ENCODE measurements at regions not wholly inside any gene's neighbourhood (a gene's known extent, or its start where the extent isn't known, plus 50 kb on each side); places are given as distances from the start of the nearest gene placed in this dataset.

GRCh38 chr10:83199374-83199773, 939.9 kb upstream of the GHITM start:
- TF ChIP-seq SIN3A (IDR thresholded peaks at IDR 0.05; ENCODE audit: low read depth) (no peak), EZH2 (IDR thresholded peaks at IDR 0.05) (no peak), ATF3 (IDR thresholded peaks at IDR 0.05) (no peak), POLR2AphosphoS5 (IDR thresholded peaks at IDR 0.05; ENCODE audit: low read depth, low read length) (no peak), SP1 (IDR thresholded peaks at IDR 0.05; ENCODE audit: low read depth) (no peak), CBX3 (IDR thresholded peaks at IDR 0.05; ENCODE audit: low read depth) (no peak), TCF7L2 (IDR thresholded peaks at IDR 0.05; ENCODE audit: borderline replicate concordance, extremely low read depth, insufficient read depth, insufficient read length) (no peak), SRF (IDR thresholded peaks at IDR 0.05; ENCODE audit: low read depth) (no peak), POLR2A (IDR thresholded peaks at IDR 0.05; ENCODE audit: borderline replicate concordance, extremely low read depth, insufficient read depth, insufficient read length) (no peak), EGR1 (IDR thresholded peaks at IDR 0.05; ENCODE audit: low read depth) (no peak), ELF1 (IDR thresholded peaks at IDR 0.05; ENCODE audit: borderline replicate concordance, low read depth) (no peak), FOSL1 (IDR thresholded peaks at IDR 0.05; ENCODE audit: low read depth) (no peak), ZNF274 (IDR thresholded peaks at IDR 0.05; ENCODE audit: low read depth, low read length) (no peak), CTCF (IDR thresholded peaks at IDR 0.05 in 2 of 3, conservative IDR thresholded peaks at IDR 0.05 in 1 of 3; ENCODE audit: borderline replicate concordance in 1 of 3, insufficient read depth in 1 of 3, low read depth in 2 of 3, low read length in 2 of 3) (no peak), EZH2phosphoT487 (IDR thresholded peaks at IDR 0.05; ENCODE audit: borderline replicate concordance) (no peak), REST (IDR thresholded peaks at IDR 0.05; ENCODE audit: low read depth) (no peak), RAD21 (IDR thresholded peaks at IDR 0.05; ENCODE audit: low read depth) (no peak)
- CTCF ChIA-PET = no interaction called here
- Histone ChIP-seq H4K20me1 (ENCODE audit: insufficient read depth) (no peaks in the 10 kb centered on the region), H3K4me3 (replicated peaks in 1 of 2; ENCODE audit: low read depth in 1 of 2, low read length in 2 of 2) (no peak overlapping the region), H3K9ac (ENCODE audit: low read length) (no peak overlapping the region), H3K9me3 (ENCODE audit: control insufficient read depth in 1 of 2, insufficient read depth in 1 of 2, low read depth in 1 of 2, low read length in 2 of 2) (peaks cover 4 to 20% of the 10 kb centered on the region in 2 experiments; a peak in 2 of 4 replicates), H3K9me2 (ENCODE audit: insufficient read depth) (no peaks in the 10 kb centered on the region), H3K79me2 (ENCODE audit: insufficient read depth, low read length) (no peaks in the 10 kb centered on the region), H3K4me1 (ENCODE audit: control insufficient read depth in 1 of 2, insufficient read depth in 2 of 2, low read length in 2 of 2) (no peaks in the 10 kb centered on the region), H2AFZ (ENCODE audit: low read depth, low read length, poor library complexity, severe bottlenecking) (no peak overlapping the region), H3K4me2 (ENCODE audit: low read length) (no peak overlapping the region), H3K27me3 (ENCODE audit: insufficient read depth, low read length) (no peaks in the 10 kb centered on the region), H3K27ac (ENCODE audit: low read depth, low read length) (no peak overlapping the region), H3K36me3 (ENCODE audit: control insufficient read depth in 1 of 2, insufficient read depth in 2 of 2, low read length in 2 of 2) (no peaks in the 10 kb centered on the region)
- intact Hi-C loops (cut with micrococcal nuclease) = no loop called here
- RAD21 ChIA-PET (ENCODE audit: low non-redundant PET in 1 of 2, low total read pairs in 2 of 2, uncharacterized antibody in 2 of 2, unreplicated experiment in 2 of 2) = no interaction called here
- BruUV-seq (replicated peaks) = no TSS peak
- ATAC-seq (no peak), DNase-seq (ENCODE audit: low read depth, low spot score) (no peak)
- POLR2A ChIA-PET = no interaction called here

Measured in HCT116 (cell line).